MM.1S (cell line): ENCODE measurements at regions not wholly inside any gene's neighbourhood (a gene's known extent, or its start where the extent isn't known, plus 50 kb on each side); places are given as distances from the start of the nearest gene placed in this dataset.

ENCODE experiments used
- DNase-seq: peaks from one replicate; pipeline ENCODE4 v3.0.0-alpha.2; 2015
- H2AFZ ChIP-seq: fragments of 300-600 bp; sonication (generic); 2 replicates; pipeline ENCODE4 v1.6.0; 2016; ENCODE audit warnings: antibody characterized with exemption, low read length
- H3F3A ChIP-seq: fragments of 300-600 bp; sonication (generic); 2 replicates; pipeline ENCODE4 v1.6.1; 2016; ENCODE audit warnings: mild to moderate bottlenecking, antibody characterized with exemption, low read length, moderate library complexity, mixed read lengths; ENCODE audit not compliant: insufficient read depth
- H3K27ac ChIP-seq: fragments of 300-600 bp; sonication (generic); 2 replicates; pipeline ENCODE4 v1.5.1; 2016; ENCODE audit warnings: mild to moderate bottlenecking, low read length
- H3K27me3 ChIP-seq: fragments of 300-600 bp; sonication (generic); replicated peaks from 2 replicates; pipeline ENCODE4 v1.6.0; 2016; ENCODE audit warnings: low read length; ENCODE audit not compliant: insufficient read depth
- H3K36me3 ChIP-seq: fragments of 300-600 bp; sonication (generic); replicated peaks from 2 replicates; pipeline ENCODE4 v1.6.1; 2016; ENCODE audit warnings: mild to moderate bottlenecking, low read length, mixed read lengths; ENCODE audit not compliant: insufficient read depth
- H3K4me1 ChIP-seq: fragments of 300-600 bp; sonication (generic); 2 replicates; pipeline ENCODE4 v1.6.1; 2016; ENCODE audit warnings: low read length, mixed read lengths
- H3K4me2 ChIP-seq: fragments of 300-600 bp; sonication (generic); 2 replicates; pipeline ENCODE4 v1.6.0; 2016; ENCODE audit warnings: low read depth, low read length
- H3K4me3 ChIP-seq: fragments of 300-600 bp; sonication (generic); 2 replicates; pipeline ENCODE4 v1.5.1; 2016; ENCODE audit warnings: low read length, mixed read lengths
- H3K79me2 ChIP-seq: fragments of 300-600 bp; sonication (generic); 2 replicates; pipeline ENCODE4 v1.6.1; 2016; ENCODE audit warnings: mixed run types, low read length, mixed read lengths
- H3K9ac ChIP-seq: fragments of 300-600 bp; sonication (generic); 2 replicates; pipeline ENCODE4 v1.6.1; 2016; ENCODE audit warnings: low read length, mixed read lengths
- H3K9me2 ChIP-seq: fragments of 300-600 bp; sonication (generic); replicated peaks from 2 replicates; pipeline ENCODE4 v1.6.1; 2016; ENCODE audit warnings: mild to moderate bottlenecking, low read length, mixed read lengths; ENCODE audit not compliant: insufficient read depth
- H3K9me3 ChIP-seq: fragments of 300-600 bp; sonication (generic); replicated peaks from 2 replicates; pipeline ENCODE4 v1.6.1; 2016; ENCODE audit warnings: mild to moderate bottlenecking, low read length, mixed read lengths; ENCODE audit not compliant: insufficient read depth
- H4K20me1 ChIP-seq: fragments of 300-600 bp; sonication (generic); 2 replicates; pipeline ENCODE4 v1.6.1; 2016; ENCODE audit warnings: mild to moderate bottlenecking, low read length, moderate library complexity, mixed read lengths; ENCODE audit not compliant: insufficient read depth
- CTCF ChIP-seq: fragments of 300-600 bp; sonication (generic); IDR thresholded peaks from 2 replicates; pipeline ENCODE4 v1.5.1; 2016; ENCODE audit warnings: antibody characterized with exemption, low read length, mixed read lengths
- EZH2 ChIP-seq: fragments of 300-600 bp; sonication (generic); optimal IDR thresholded peaks from 2 replicates; pipeline ENCODE3; 2017; ENCODE audit warnings: low read depth, mild to moderate bottlenecking, antibody characterized with exemption, low read length, mixed read lengths
- EZH2phosphoT487 ChIP-seq: fragments of 300-600 bp; sonication (generic); IDR thresholded peaks from 2 replicates; pipeline ENCODE4 v1.6.1; 2018; ENCODE audit warnings: antibody characterized with exemption, low read length

- H3K4me3 ChIP-seq: no peak overlapping the region
- no peaks in the 10 kb centered on the region for H3K4me1 ChIP-seq
- H3K27ac ChIP-seq: no peak overlapping the region
- no peaks in the 10 kb centered on the region for H3K36me3 ChIP-seq
- H3K9me3 ChIP-seq: no peaks in the 10 kb centered on the region
- no peaks in the 10 kb centered on the region for H3K79me2 ChIP-seq
- no peak for DNase-seq
- no peaks in the 10 kb centered on the region for H4K20me1 ChIP-seq
- no peak overlapping the region for H3K9ac ChIP-seq
- H3F3A ChIP-seq: no peaks in the 10 kb centered on the region
- H3K9me2 ChIP-seq: no peaks in the 10 kb centered on the region
- no peak overlapping the region for H3K4me2 ChIP-seq
- no peaks in the 10 kb centered on the region for H3K27me3 ChIP-seq
- TF ChIP-seq EZH2phosphoT487: no peak
- no peak for TF ChIP-seq EZH2
- no peak for TF ChIP-seq CTCF
- no peak overlapping the region for H2AFZ ChIP-seq
These were observed 373.0 kb upstream of the HTR2C start for GRCh38 chrX:114210879-114211278.

- Histone ChIP-seq H3K4me1 (no peaks in the 10 kb centered on the region), H3K9me3 (no peaks in the 10 kb centered on the region), H3F3A (no peaks in the 10 kb centered on the region), H2AFZ (no peak overlapping the region), H3K9ac (no peak overlapping the region), H3K4me3 (no peak overlapping the region), H3K36me3 (no peaks in the 10 kb centered on the region), H3K79me2 (no peaks in the 10 kb centered on the region), H3K27ac (no peak overlapping the region), H3K27me3 (no peaks in the 10 kb centered on the region), H4K20me1 (no peaks in the 10 kb centered on the region), H3K9me2 (no peaks in the 10 kb centered on the region), H3K4me2 (no peak overlapping the region)
- TF ChIP-seq CTCF (no peak), EZH2 (no peak), EZH2phosphoT487 (no peak)
- no peak for DNase-seq
These were observed 382.3 kb upstream of the HTR2C start for GRCh38 chrX:114201622-114202021.

GRCh38 chrX:114181195-114181594, 402.7 kb upstream of the HTR2C start:
- no peaks in the 10 kb centered on the region for H3F3A ChIP-seq
- H3K79me2 ChIP-seq: no peaks in the 10 kb centered on the region
- no peaks in the 10 kb centered on the region for H3K9me3 ChIP-seq
- H3K4me3 ChIP-seq: no peak overlapping the region
- no peaks in the 10 kb centered on the region for H3K36me3 ChIP-seq
- H3K4me2 ChIP-seq: no peak overlapping the region
- no peak for TF ChIP-seq EZH2
- TF ChIP-seq CTCF: no peak
- no peak for TF ChIP-seq EZH2phosphoT487
- no peaks in the 10 kb centered on the region for H3K9me2 ChIP-seq
- no peaks in the 10 kb centered on the region for H3K27me3 ChIP-seq
- H4K20me1 ChIP-seq: no peaks in the 10 kb centered on the region
- DNase-seq: no peak
- H3K4me1 ChIP-seq: no peaks in the 10 kb centered on the region
- H3K27ac ChIP-seq: no peak overlapping the region
- H3K9ac ChIP-seq: no peak overlapping the region
- H2AFZ ChIP-seq: no peak overlapping the region
